GM12874 (cell line): ENCODE measurements at regions not wholly inside any gene's neighbourhood (a gene's known extent, or its start where the extent isn't known, plus 50 kb on each side); places are given as distances from the start of the nearest gene placed in this dataset.

ENCODE experiments used
- CTCF ChIP-seq: IDR thresholded peaks from 2 replicates; pipeline ENCODE4 v1.5.1; 2011; ENCODE audit warnings: low read depth, mild to moderate bottlenecking, control low read depth, low read length, moderate library complexity; ENCODE audit not compliant: insufficient read depth

- no peak for TF ChIP-seq CTCF
Measured at GRCh38 chr1:193387406-193387805, 201.0 kb upstream of the B3GALT2 start.

GRCh38 chr1:193377472-193377871 is 191.1 kb upstream of the B3GALT2 start:
- no peak for TF ChIP-seq CTCF

GRCh38 chr1:193372553-193372952 is 186.1 kb upstream of the B3GALT2 start:
- no peak for TF ChIP-seq CTCF

- TF ChIP-seq CTCF = no peak
Measured at GRCh38 chr1:193368302-193368701, 181.9 kb upstream of the B3GALT2 start.

GRCh38 chr1:193367863-193368262 is 181.4 kb upstream of the B3GALT2 start:
- no peak for TF ChIP-seq CTCF

- no peak for TF ChIP-seq CTCF
Measured at GRCh38 chr1:193366764-193367507, 180.5 kb upstream of the B3GALT2 start.

- TF ChIP-seq CTCF = no peak
Measured at GRCh38 chr1:193365966-193366365, 179.6 kb upstream of the B3GALT2 start.
